WERI-Rb-1 (cell line): ENCODE measurements at regions not wholly inside any gene's neighbourhood (a gene's known extent, or its start where the extent isn't known, plus 50 kb on each side); places are given as distances from the start of the nearest gene placed in this dataset.

Experiments
- DNase-seq: peaks from one replicate; pipeline ENCODE4 v3.0.0-alpha.2; 2020
- H3K27ac ChIP-seq: fragments of 250-450 bp; sonication (Bioruptor Pico); 2 replicates; pipeline ENCODE4 v1.5.1; 2020; ENCODE audit warnings: mild to moderate bottlenecking, moderate library complexity
- H3K27me3 ChIP-seq: fragments of 250-450 bp; sonication (Bioruptor Pico); 2 replicates; pipeline ENCODE4 v1.5.1; 2021; ENCODE audit warnings: mild to moderate bottlenecking, low read depth, moderate library complexity; ENCODE audit not compliant: insufficient read depth, severe bottlenecking
- H3K36me3 ChIP-seq: fragments of 250-450 bp; sonication (Bioruptor Pico); 2 replicates; pipeline ENCODE4 v1.5.1; 2020; ENCODE audit warnings: mild to moderate bottlenecking, moderate library complexity
- H3K4me3 ChIP-seq: 2 replicates; pipeline ENCODE4 v1.5.1; 2011; ENCODE audit warnings: low read depth, mild to moderate bottlenecking, control low read depth, low read length
- H3K9me3 ChIP-seq: fragments of 250-450 bp; sonication (Bioruptor Pico); 2 replicates; pipeline ENCODE4 v1.5.1; 2021; ENCODE audit warnings: mild to moderate bottlenecking, moderate library complexity; ENCODE audit not compliant: severe bottlenecking
- TF ChIP-seq, protein P1 (sequence below): IDR thresholded peaks from 2 replicates; pipeline ENCODE4 v1.5.1; 2011; ENCODE audit warnings: low read depth, mild to moderate bottlenecking, control low read depth, inconsistent platforms, low read length

DNA sequence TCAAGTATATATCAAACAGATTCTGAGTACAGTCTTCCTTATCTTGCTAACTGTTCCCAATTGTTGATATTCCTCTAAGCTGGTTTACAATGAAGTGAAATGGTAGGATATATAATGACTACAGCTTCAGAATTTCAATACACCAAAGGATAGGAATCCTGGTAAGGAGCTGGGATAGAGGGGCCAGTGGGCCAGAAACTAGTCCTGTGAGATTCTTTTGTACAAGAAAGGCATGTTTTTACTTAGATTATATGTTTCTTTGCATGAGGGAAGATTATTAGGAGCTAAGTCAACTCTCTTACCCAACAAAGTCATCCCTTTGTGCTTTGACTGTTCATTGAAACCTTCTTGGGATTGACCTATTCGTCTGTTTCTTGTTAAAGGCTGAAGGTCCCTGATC lies 435.7 kb downstream of the PLK2 start:
- TF ChIP-seq, protein P1, sequence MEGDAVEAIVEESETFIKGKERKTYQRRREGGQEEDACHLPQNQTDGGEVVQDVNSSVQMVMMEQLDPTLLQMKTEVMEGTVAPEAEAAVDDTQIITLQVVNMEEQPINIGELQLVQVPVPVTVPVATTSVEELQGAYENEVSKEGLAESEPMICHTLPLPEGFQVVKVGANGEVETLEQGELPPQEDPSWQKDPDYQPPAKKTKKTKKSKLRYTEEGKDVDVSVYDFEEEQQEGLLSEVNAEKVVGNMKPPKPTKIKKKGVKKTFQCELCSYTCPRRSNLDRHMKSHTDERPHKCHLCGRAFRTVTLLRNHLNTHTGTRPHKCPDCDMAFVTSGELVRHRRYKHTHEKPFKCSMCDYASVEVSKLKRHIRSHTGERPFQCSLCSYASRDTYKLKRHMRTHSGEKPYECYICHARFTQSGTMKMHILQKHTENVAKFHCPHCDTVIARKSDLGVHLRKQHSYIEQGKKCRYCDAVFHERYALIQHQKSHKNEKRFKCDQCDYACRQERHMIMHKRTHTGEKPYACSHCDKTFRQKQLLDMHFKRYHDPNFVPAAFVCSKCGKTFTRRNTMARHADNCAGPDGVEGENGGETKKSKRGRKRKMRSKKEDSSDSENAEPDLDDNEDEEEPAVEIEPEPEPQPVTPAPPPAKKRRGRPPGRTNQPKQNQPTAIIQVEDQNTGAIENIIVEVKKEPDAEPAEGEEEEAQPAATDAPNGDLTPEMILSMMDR: no peak
- no peaks in the 10 kb centered on the region for H3K36me3 ChIP-seq
- no peak for DNase-seq
- no peak overlapping the region for H3K4me3 ChIP-seq
- H3K27me3 ChIP-seq: no peaks in the 10 kb centered on the region
- no peak overlapping the region for H3K27ac ChIP-seq
- H3K9me3 ChIP-seq: no peaks in the 10 kb centered on the region

DNA sequence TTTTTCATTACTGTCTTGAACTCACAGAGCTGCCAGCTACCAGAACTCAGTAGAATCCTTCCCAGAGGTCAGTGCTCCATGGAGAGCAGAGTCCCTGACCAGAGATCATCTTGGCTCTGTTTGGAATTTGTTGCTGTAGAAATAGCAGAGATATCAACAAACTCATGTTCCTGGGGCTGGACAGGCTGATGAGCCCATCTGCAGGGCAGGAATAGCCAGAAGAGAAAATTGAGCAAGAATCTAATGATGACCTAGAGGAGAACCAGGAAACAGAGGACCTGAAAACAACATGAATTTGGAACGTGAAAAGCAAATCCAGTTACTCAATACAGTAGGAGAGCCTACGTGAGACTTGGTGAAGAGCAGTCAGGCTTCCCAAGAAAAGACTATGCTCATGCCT lies 437.8 kb downstream of the PLK2 start:
- TF ChIP-seq, protein P1: no peak
- H3K27ac ChIP-seq: no peak overlapping the region

DNA sequence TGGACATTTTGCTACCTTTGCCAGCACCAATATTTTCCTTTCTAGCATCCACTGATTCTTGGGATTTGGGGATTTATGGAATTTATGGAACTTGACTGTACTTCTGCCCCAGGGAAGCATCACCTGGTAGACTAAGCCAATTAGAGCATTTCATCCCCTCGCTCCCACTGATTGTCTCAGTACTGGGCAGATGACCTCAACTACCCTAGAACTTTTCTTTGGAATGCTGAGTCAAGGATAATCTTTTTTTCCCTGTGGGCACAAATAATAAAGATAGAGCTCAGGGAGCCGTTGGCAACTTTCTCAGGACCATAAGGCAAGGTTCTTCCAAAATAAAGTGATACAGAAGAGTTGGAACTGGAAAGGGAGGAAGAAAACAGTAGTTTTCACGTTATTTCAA lies 438.4 kb downstream of the PLK2 start:
- Histone ChIP-seq H3K36me3 (no peaks in the 10 kb centered on the region), H3K9me3 (no peaks in the 10 kb centered on the region), H3K27ac (no peak overlapping the region), H3K27me3 (no peaks in the 10 kb centered on the region), H3K4me3 (no peak overlapping the region)
- no peak for DNase-seq
- TF ChIP-seq, protein P1: no peak

More for the DNA sequence above, 437.8 kb downstream of the PLK2 start:
- DNase-seq: no peak
- Histone ChIP-seq H3K27me3 (no peaks in the 10 kb centered on the region), H3K36me3 (no peaks in the 10 kb centered on the region), H3K9me3 (no peaks in the 10 kb centered on the region), H3K4me3 (no peak overlapping the region)

DNA sequence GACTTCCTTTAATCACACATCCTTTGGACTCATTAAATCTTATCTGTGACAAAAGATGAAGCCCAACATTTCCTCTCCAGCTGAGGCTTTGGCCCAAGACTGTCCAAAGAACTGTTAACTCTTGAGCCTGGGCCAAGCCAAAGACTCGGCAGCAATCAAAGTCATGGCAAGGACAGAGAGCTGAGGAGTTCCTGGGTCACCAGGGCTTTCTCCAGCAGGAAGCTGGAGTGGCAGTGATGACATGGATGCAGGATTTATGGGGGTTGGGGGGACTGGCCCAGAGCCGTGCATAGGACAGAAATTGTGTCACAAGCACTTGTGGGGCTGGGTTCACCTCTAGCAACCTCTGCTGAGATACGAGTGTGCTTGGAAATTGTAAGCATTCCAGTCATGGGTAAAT lies 440.3 kb downstream of the PLK2 start:
- Histone ChIP-seq H3K4me3 (no peak overlapping the region), H3K27ac (no peak overlapping the region), H3K36me3 (no peaks in the 10 kb centered on the region), H3K27me3 (no peaks in the 10 kb centered on the region), H3K9me3 (no peaks in the 10 kb centered on the region)
- no peak for DNase-seq
- TF ChIP-seq, protein P1: no peak

DNA sequence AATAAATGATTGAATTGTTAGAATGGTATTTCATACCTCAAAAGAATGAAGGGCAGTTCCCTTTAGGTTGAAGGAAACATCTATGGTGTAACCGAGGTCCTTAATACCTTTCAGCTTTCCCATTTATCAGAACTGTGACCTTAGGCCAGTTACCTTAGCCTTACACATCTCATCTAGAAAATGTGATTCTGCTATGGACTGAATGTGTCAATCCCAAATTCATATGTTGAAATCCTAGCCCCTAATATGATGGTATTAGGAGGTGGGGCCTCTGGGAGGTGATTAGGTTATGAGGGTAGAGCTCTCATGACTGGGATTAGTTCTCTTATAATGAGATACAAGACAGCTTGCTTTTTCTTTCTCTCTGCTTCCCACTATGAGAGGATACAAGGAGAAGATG lies 441.9 kb downstream of the PLK2 start:
- H3K27ac ChIP-seq: no peak overlapping the region
- H3K27me3 ChIP-seq: no peaks in the 10 kb centered on the region
- no peaks in the 10 kb centered on the region for H3K9me3 ChIP-seq
- H3K4me3 ChIP-seq: no peak overlapping the region
- H3K36me3 ChIP-seq: no peaks in the 10 kb centered on the region
- TF ChIP-seq, protein P1: no peak
- no peak for DNase-seq

DNA sequence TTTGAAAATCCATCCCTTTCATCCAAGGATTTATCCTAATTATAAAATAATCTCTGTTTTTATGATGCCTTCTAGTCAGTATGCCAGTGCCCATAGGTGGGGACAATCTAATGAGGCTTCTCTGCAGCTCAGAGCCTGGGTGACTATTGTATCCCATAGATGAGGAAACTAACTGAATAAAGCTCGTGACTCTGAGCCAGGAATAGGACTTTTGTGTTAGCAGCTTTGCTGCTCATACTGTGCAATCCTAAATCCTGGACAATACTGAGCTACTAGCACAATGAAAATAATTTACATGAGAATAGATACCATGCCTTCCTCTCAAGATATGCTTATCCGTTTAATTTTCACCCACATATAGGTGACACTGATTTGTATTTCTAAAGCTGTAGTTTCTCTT lies 443.0 kb downstream of the PLK2 start:
- TF ChIP-seq, protein P1: no peak
- Histone ChIP-seq H3K9me3 (no peaks in the 10 kb centered on the region), H3K4me3 (no peak overlapping the region), H3K27me3 (no peaks in the 10 kb centered on the region), H3K36me3 (no peaks in the 10 kb centered on the region), H3K27ac (no peak overlapping the region)
- no peak for DNase-seq
